HCT116 (cell line): ENCODE measurements at regions not wholly inside any gene's neighbourhood (a gene's known extent, or its start where the extent isn't known, plus 50 kb on each side); places are given as distances from the start of the nearest gene placed in this dataset.

ENCODE experiments used
- ATAC-seq: fragments of 200-7000 bp; cut with Tn5 transposase; 2 replicates; pipeline ENCODE4 v1.9.1; 2020; ENCODE audit warnings: mild to moderate bottlenecking, moderate library complexity
- BruUV-seq: library from RNA; stranded (reverse); fragments of 400-500 nt; replicated peaks from 2 replicates; lab custom pipeline; 2021; lab: Mats Ljungman, UMichigan
- CTCF ChIA-PET: fragments of 300-600 bp; sonication (Branson Sonifier 250); formaldehyde crosslinking; loops from one replicate; lab custom pipeline; 2021; ENCODE audit warnings: antibody characterized with exemption; lab: Charles Lee
- POLR2A ChIA-PET: fragments of 300-600, 350-600 bp; sonication (Branson Sonifier 250); formaldehyde crosslinking; loops from one replicate; lab custom pipeline; 2021; ENCODE audit warnings: antibody characterized with exemption; lab: Charles Lee
- RAD21 ChIA-PET, 2 experiments: fragments of 300-600 bp; sonication (Branson Sonifier 250); formaldehyde crosslinking; loops; one replicate each; lab custom pipeline; 2023; ENCODE audit warnings: low total read pairs in 2 of 2; ENCODE audit not compliant: uncharacterized antibody in 2 of 2, unreplicated experiment in 2 of 2, low non-redundant PET in 1 of 2; lab: Charles Lee
- DNase-seq: peaks from one replicate; pipeline ENCODE4 v3.0.0-alpha.2; 2010; ENCODE audit warnings: low read depth, low spot score
- H2AFZ ChIP-seq: fragments of 200-600 bp; shearing (Covaris generic), sonication (generic); 2 replicates; pipeline ENCODE4 v1.6.1; 2017; ENCODE audit warnings: low read depth, mixed run types, mixed read lengths, antibody characterized with exemption, low read length; ENCODE audit not compliant: poor library complexity, severe bottlenecking
- H3K27ac ChIP-seq: 2 replicates; pipeline ENCODE4 v1.5.1; 2012; ENCODE audit warnings: low read depth, low read length
- H3K27me3 ChIP-seq: fragments of 200-600 bp; sonication (generic); 2 replicates; pipeline ENCODE4 v1.6.1; 2016; ENCODE audit warnings: mixed run types, low read length, mixed read lengths; ENCODE audit not compliant: insufficient read depth
- H3K36me3 ChIP-seq, 2 experiments: fragments of 200-500 bp in 1 of 2; fragments of 200-600 bp in 1 of 2; sonication (Bioruptor generic) in 1 of 2; sonication (generic) in 1 of 2; 2 replicates each; pipeline versions ENCODE4 v1.5.1 to v1.6.1; 2014 to 2016; ENCODE audit warnings: low read length in 2 of 2, inconsistent platforms in 1 of 2, mixed read lengths in 1 of 2, mixed run types in 1 of 2; ENCODE audit not compliant: insufficient read depth in 2 of 2, control insufficient read depth in 1 of 2
- H3K4me1 ChIP-seq, 2 experiments: fragments of 200-600 bp in 1 of 2; sonication (generic) in 1 of 2; 2 replicates each; pipeline versions ENCODE4 v1.5.1 to v1.6.1; 2012 to 2017; ENCODE audit warnings: low read length in 2 of 2, inconsistent platforms in 1 of 2, mild to moderate bottlenecking in 1 of 2, mixed read lengths in 1 of 2, mixed run types in 1 of 2, moderate library complexity in 1 of 2; ENCODE audit not compliant: insufficient read depth in 2 of 2, control insufficient read depth in 1 of 2
- H3K4me2 ChIP-seq: fragments of 200-600 bp; sonication (generic); 2 replicates; pipeline ENCODE4 v1.6.1; 2017; ENCODE audit warnings: mixed run types, low read length, mixed read lengths
- H3K4me3 ChIP-seq, 2 experiments: fragments of 200-600 bp in 1 of 2; sonication (generic) in 1 of 2; replicated peaks in 1 of 2; 2 replicates each; pipeline ENCODE4 v1.5.1; 2011 to 2016; ENCODE audit warnings: low read length in 2 of 2, control low read depth in 1 of 2, low read depth in 1 of 2, mild to moderate bottlenecking in 1 of 2, mixed read lengths in 1 of 2, mixed run types in 1 of 2
- H3K79me2 ChIP-seq: fragments of 200-600 bp; sonication (generic); 2 replicates; pipeline ENCODE4 v1.6.1; 2017; ENCODE audit warnings: mild to moderate bottlenecking, mixed run types, low read length, moderate library complexity, mixed read lengths; ENCODE audit not compliant: insufficient read depth
- H3K9ac ChIP-seq: fragments of 200-600 bp; sonication (generic); 2 replicates; pipeline ENCODE4 v1.6.1; 2016; ENCODE audit warnings: low read length, mixed read lengths
- H3K9me2 ChIP-seq: fragments of 200-600 bp; sonication (generic), shearing (Covaris generic); 2 replicates; pipeline ENCODE4 v1.6.1; 2017; ENCODE audit warnings: mixed run types, mild to moderate bottlenecking, moderate library complexity; ENCODE audit not compliant: insufficient read depth
- H3K9me3 ChIP-seq, 2 experiments: fragments of 200-500 bp in 1 of 2; fragments of 200-600 bp in 1 of 2; sonication (Bioruptor generic) in 1 of 2; sonication (generic) in 1 of 2; 2 replicates each; pipeline ENCODE4 v1.6.1; 2014 to 2017; ENCODE audit warnings: low read length in 2 of 2, mixed read lengths in 2 of 2, inconsistent platforms in 1 of 2, low read depth in 1 of 2, mild to moderate bottlenecking in 1 of 2, mixed run types in 1 of 2, moderate library complexity in 1 of 2; ENCODE audit not compliant: control insufficient read depth in 1 of 2, insufficient read depth in 1 of 2
- H4K20me1 ChIP-seq: fragments of 200-600 bp; sonication (generic), shearing (Covaris generic); 2 replicates; pipeline ENCODE4 v1.6.1; 2017; ENCODE audit warnings: mixed run types, mild to moderate bottlenecking, moderate library complexity; ENCODE audit not compliant: insufficient read depth
- ATF3 ChIP-seq: IDR thresholded peaks from 2 replicates; pipeline ENCODE4 v1.6.1; 2012
- CBX3 ChIP-seq: IDR thresholded peaks from 2 replicates; pipeline ENCODE4 v1.6.1; 2012; ENCODE audit warnings: low read depth
- FOSL1 ChIP-seq: IDR thresholded peaks from 2 replicates; pipeline ENCODE4 v1.6.1; 2012; ENCODE audit warnings: low read depth
- JUND ChIP-seq: IDR thresholded peaks from 2 replicates; pipeline ENCODE4 v1.6.1; 2012
- POLR2A ChIP-seq: IDR thresholded peaks from 2 replicates; pipeline ENCODE4 v1.7.0; 2011; ENCODE audit warnings: borderline replicate concordance; ENCODE audit not compliant: insufficient read depth, insufficient read length; ENCODE audit errors: extremely low read depth
- POLR2AphosphoS5 ChIP-seq: IDR thresholded peaks from 2 replicates; pipeline ENCODE4 v1.6.1; 2011; ENCODE audit warnings: mild to moderate bottlenecking, low read depth, low read length, moderate library complexity
- RAD21 ChIP-seq: IDR thresholded peaks from 2 replicates; pipeline ENCODE4 v1.6.1; 2012; ENCODE audit warnings: low read depth, mild to moderate bottlenecking
- REST ChIP-seq: IDR thresholded peaks from 2 replicates; pipeline ENCODE4 v1.6.1; 2012; ENCODE audit warnings: low read depth
- SIN3A ChIP-seq: IDR thresholded peaks from 2 replicates; pipeline ENCODE4 v1.6.1; 2012; ENCODE audit warnings: low read depth
- SP1 ChIP-seq: IDR thresholded peaks from 2 replicates; pipeline ENCODE4 v1.6.1; 2012; ENCODE audit warnings: low read depth
- SRF ChIP-seq: IDR thresholded peaks from 2 replicates; pipeline ENCODE4 v1.6.1; 2012; ENCODE audit warnings: low read depth
- TCF7L2 ChIP-seq: IDR thresholded peaks from 2 replicates; pipeline ENCODE4 v1.7.0; 2011; ENCODE audit warnings: borderline replicate concordance, inconsistent platforms; ENCODE audit not compliant: insufficient read depth, insufficient read length; ENCODE audit errors: extremely low read depth
- YY1 ChIP-seq: IDR thresholded peaks from 2 replicates; pipeline ENCODE4 v1.6.1; 2011; ENCODE audit warnings: low read length, low read depth, moderate library complexity, mild to moderate bottlenecking; ENCODE audit not compliant: insufficient replicate concordance; ENCODE audit errors: extremely low read depth
- ZFX ChIP-seq: fragments of 450-650 bp; IDR thresholded peaks from 2 replicates; pipeline ENCODE4 v1.6.1; 2017
- ZNF274 ChIP-seq: fragments of 200-500 bp; sonication (Bioruptor generic); IDR thresholded peaks from 2 replicates; pipeline ENCODE4 v1.6.1; 2014; ENCODE audit warnings: mild to moderate bottlenecking, low read depth, low read length, inconsistent platforms
- intact Hi-C: fragments of 100-400 bp; cut with micrococcal nuclease; formaldehyde crosslinking; loops from 2 replicates; pipeline ENCODE4 v1.10.0; 2022
- TF ChIP-seq, protein P1 (sequence below): IDR thresholded peaks from 2 replicates; pipeline ENCODE4 v1.6.1; 2011; ENCODE audit warnings: mild to moderate bottlenecking, low read length, moderate library complexity; ENCODE audit not compliant: insufficient replicate concordance; ENCODE audit errors: extremely low read depth
- TF ChIP-seq, protein P2 (sequence below), 3 experiments: fragments of 200-600 bp in 1 of 3; sonication (generic) in 1 of 3; IDR thresholded peaks in 2 of 3; conservative IDR thresholded peaks in 1 of 3; 2 replicates each; pipeline ENCODE4 v1.5.1; 2012 to 2017; ENCODE audit warnings: low read depth in 2 of 3, low read length in 2 of 3, antibody characterized with exemption in 1 of 3, borderline replicate concordance in 1 of 3, control low read depth in 1 of 3, mild to moderate bottlenecking in 1 of 3, mixed read lengths in 1 of 3, mixed run types in 1 of 3, moderate library complexity in 1 of 3; ENCODE audit not compliant: insufficient read depth in 1 of 3

- TF ChIP-seq JUND (no peak), ATF3 (no peak)
Observed at GRCh38 chr16:86969716-86970115, 347.5 kb downstream of the C16orf95 start (continued).

DNA sequence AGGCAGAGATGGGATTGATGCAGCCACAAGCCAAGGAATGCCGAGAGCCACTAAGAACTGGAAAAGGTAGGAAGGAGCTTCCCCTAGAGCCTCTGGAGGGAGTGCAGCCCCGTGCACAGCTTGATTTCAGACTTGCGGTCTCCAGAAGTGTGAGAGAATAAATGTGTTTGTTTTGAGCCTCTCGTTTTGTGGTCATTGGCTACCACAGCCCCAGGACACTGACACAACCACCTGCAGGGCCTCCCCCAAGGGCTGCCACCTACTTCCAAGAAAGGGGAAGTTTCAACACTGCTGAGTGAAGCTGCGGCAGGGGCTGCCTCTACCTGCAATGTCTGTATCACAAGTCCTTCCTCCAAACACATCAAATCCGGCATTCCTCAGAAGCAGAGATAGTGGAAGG, 346.9 kb downstream of the C16orf95 start:
- Histone ChIP-seq H3K9ac (no peak overlapping the region), H3K9me2 (no peaks in the 10 kb centered on the region), H3K27ac (no peak overlapping the region), H3K9me3 (no peaks in the 10 kb centered on the region), H3K4me1 (peaks cover 0 to 1% of the 10 kb centered on the region in 2 experiments; a peak in 1 of 4 replicates), H4K20me1 (no peaks in the 10 kb centered on the region), H3K4me3 (no peak overlapping the region), H2AFZ (no peak overlapping the region)
- RAD21 ChIA-PET = no interaction called here
- BruUV-seq = no TSS peak
- no peak for TF ChIP-seq POLR2AphosphoS5
- no peak for TF ChIP-seq ATF3
- TF ChIP-seq, protein P1, sequence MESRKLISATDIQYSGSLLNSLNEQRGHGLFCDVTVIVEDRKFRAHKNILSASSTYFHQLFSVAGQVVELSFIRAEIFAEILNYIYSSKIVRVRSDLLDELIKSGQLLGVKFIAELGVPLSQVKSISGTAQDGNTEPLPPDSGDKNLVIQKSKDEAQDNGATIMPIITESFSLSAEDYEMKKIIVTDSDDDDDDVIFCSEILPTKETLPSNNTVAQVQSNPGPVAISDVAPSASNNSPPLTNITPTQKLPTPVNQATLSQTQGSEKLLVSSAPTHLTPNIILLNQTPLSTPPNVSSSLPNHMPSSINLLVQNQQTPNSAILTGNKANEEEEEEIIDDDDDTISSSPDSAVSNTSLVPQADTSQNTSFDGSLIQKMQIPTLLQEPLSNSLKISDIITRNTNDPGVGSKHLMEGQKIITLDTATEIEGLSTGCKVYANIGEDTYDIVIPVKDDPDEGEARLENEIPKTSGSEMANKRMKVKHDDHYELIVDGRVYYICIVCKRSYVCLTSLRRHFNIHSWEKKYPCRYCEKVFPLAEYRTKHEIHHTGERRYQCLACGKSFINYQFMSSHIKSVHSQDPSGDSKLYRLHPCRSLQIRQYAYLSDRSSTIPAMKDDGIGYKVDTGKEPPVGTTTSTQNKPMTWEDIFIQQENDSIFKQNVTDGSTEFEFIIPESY = no peak
- TF ChIP-seq SIN3A = no peak
- TF ChIP-seq JUND = no peak
- TF ChIP-seq, protein P2, sequence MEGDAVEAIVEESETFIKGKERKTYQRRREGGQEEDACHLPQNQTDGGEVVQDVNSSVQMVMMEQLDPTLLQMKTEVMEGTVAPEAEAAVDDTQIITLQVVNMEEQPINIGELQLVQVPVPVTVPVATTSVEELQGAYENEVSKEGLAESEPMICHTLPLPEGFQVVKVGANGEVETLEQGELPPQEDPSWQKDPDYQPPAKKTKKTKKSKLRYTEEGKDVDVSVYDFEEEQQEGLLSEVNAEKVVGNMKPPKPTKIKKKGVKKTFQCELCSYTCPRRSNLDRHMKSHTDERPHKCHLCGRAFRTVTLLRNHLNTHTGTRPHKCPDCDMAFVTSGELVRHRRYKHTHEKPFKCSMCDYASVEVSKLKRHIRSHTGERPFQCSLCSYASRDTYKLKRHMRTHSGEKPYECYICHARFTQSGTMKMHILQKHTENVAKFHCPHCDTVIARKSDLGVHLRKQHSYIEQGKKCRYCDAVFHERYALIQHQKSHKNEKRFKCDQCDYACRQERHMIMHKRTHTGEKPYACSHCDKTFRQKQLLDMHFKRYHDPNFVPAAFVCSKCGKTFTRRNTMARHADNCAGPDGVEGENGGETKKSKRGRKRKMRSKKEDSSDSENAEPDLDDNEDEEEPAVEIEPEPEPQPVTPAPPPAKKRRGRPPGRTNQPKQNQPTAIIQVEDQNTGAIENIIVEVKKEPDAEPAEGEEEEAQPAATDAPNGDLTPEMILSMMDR (IDR thresholded peaks at IDR 0.05 in 2 of 3, conservative IDR thresholded peaks at IDR 0.05 in 1 of 3; ENCODE audit: borderline replicate concordance in 1 of 3, insufficient read depth in 1 of 3, low read depth in 2 of 3, low read length in 2 of 3) = no peak
- no peak for TF ChIP-seq CBX3
- no peak for TF ChIP-seq ZNF274
- TF ChIP-seq REST = no peak
- no peak for TF ChIP-seq SP1
- TF ChIP-seq TCF7L2 = no peak
- TF ChIP-seq YY1 = no peak
- no peak for TF ChIP-seq ZFX
- no peak for TF ChIP-seq RAD21
- TF ChIP-seq SRF = no peak
- no peak for TF ChIP-seq FOSL1
- TF ChIP-seq POLR2A = no peak
- TF ChIP-seq, all 23 proteins: peak for 0
- Histone ChIP-seq H3K4me2 (no peak overlapping the region), H3K79me2 (no peaks in the 10 kb centered on the region), H3K27me3 (peaks cover 16% of the 10 kb centered on the region; the same call in 1 of the 2 replicates), H3K36me3 (no peaks in the 10 kb centered on the region)
- intact Hi-C loops = no loop called here
- DNase-seq (no peak), ATAC-seq (no peak)
- POLR2A ChIA-PET = no interaction called here
- CTCF ChIA-PET = no interaction called here
